H1 (cell line): ENCODE measurements at regions not wholly inside any gene's neighbourhood (a gene's known extent, or its start where the extent isn't known, plus 50 kb on each side); places are given as distances from the start of the nearest gene placed in this dataset.

Source experiments
- MAFK ChIP-seq: IDR thresholded peaks from 2 replicates; pipeline ENCODE4 v1.6.1; 2012; ENCODE audit warnings: low read depth, mild to moderate bottlenecking, improper control_type of control experiment, low read length

DNA sequence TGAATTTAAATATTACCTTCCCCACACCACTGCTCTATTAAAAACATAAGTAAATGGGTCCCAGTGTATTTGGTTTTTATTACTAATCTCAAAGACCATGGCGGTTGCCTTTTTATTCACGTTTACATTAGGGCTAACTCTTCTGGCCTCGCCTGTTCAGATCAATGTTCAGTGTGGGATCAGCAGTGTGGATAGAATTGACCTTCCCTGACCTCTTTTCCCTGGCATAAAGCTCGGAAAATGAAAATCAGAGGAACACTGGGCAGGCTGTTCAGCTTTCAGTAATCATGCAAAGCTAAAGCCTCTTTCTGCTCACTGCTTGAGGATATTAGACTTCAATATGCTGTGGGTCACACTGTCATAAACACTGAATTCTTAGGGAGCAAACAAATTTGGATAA lies 422.6 kb upstream of the ONECUT1 start (continued):
- no peak for TF ChIP-seq MAFK
